H1 (cell line): ENCODE measurements at regions not wholly inside any gene's neighbourhood (a gene's known extent, or its start where the extent isn't known, plus 50 kb on each side); places are given as distances from the start of the nearest gene placed in this dataset.

Source experiments
- CTCF ChIA-PET: fragments of 300-600 bp; sonication (Branson Sonifier 250); formaldehyde crosslinking; loops from one replicate; lab custom pipeline; 2021; ENCODE audit not compliant: partially characterized antibody; lab: Charles Lee
- POLR2A ChIA-PET: fragments of 300-600 bp; sonication (Branson Sonifier 250); formaldehyde crosslinking; loops from one replicate; lab custom pipeline; 2021; ENCODE audit warnings: inconsistent platforms; ENCODE audit not compliant: partially characterized antibody; lab: Charles Lee
- DNase-seq, 2 experiments: peaks; one replicate each; pipeline versions ENCODE4 v3.0.0 to v3.0.0-alpha.2; 2010 to 2022; ENCODE audit warnings: low spot score in 2 of 2, low read depth in 1 of 2, mixed read lengths in 1 of 2
- FAIRE-seq: peaks from 2 replicates; lab custom pipeline; 2011; peaks lifted over from hg19 to GRCh38; lab: Jason Lieb, UNC
- H2AFZ ChIP-seq: 2 replicates; pipeline ENCODE4 v1.8.1; 2012; ENCODE audit warnings: low read length, inconsistent platforms
- H2AK5ac ChIP-seq: 2 replicates; pipeline ENCODE4 v1.6.1; 2013; ENCODE audit warnings: low read depth, low read length
- H2BK120ac ChIP-seq: replicated peaks from 2 replicates; pipeline ENCODE3; 2013; ENCODE audit warnings: low read depth, low read length, inconsistent platforms
- H2BK12ac ChIP-seq: 2 replicates; pipeline ENCODE4 v1.6.1; 2013; ENCODE audit warnings: low read depth, low read length
- H2BK15ac ChIP-seq: 2 replicates; pipeline ENCODE4 v1.6.1; 2013; ENCODE audit warnings: low read length
- H2BK20ac ChIP-seq: 2 replicates; pipeline ENCODE4 v1.6.1; 2013; ENCODE audit warnings: low read length
- H2BK5ac ChIP-seq: 2 replicates; pipeline ENCODE4 v1.6.1; 2013; ENCODE audit warnings: low read depth, low read length
- H3K14ac ChIP-seq: 2 replicates; pipeline ENCODE4 v1.6.1; 2013; ENCODE audit warnings: inconsistent platforms; ENCODE audit not compliant: insufficient read length
- H3K18ac ChIP-seq: 2 replicates; pipeline ENCODE4 v1.6.1; 2013; ENCODE audit warnings: low read length; ENCODE audit errors: extremely low read depth
- H3K23ac ChIP-seq: 2 replicates; pipeline ENCODE4 v1.6.1; 2013; ENCODE audit warnings: inconsistent platforms; ENCODE audit not compliant: insufficient read length
- H3K23me2 ChIP-seq: 2 replicates; pipeline ENCODE4 v1.6.1; 2013; ENCODE audit warnings: low read depth, low read length
- H3K27ac ChIP-seq: 2 replicates; pipeline ENCODE4 v1.6.1; 2011; ENCODE audit warnings: low read depth, low read length, inconsistent platforms
- H3K27me3 ChIP-seq, 4 experiments: replicated peaks in 1 of 4; 1 replicate in 1 of 4; 2 replicates in 3 of 4; pipeline versions ENCODE4 v1.6.1 to v1.8.1; 2011 to 2013; ENCODE audit warnings: low read length in 3 of 4, mild to moderate bottlenecking in 3 of 4, inconsistent platforms in 2 of 4, mixed read lengths in 2 of 4, moderate library complexity in 1 of 4; ENCODE audit not compliant: control insufficient read depth in 3 of 4, insufficient read depth in 3 of 4; ENCODE audit errors: extremely low read depth in 1 of 4
- H3K36me3 ChIP-seq, 4 experiments: 2 replicates each; pipeline versions ENCODE4 v1.6.1 to v1.8.1; 2011 to 2013; ENCODE audit warnings: mild to moderate bottlenecking in 4 of 4, low read length in 3 of 4, moderate library complexity in 2 of 4, control low read depth in 1 of 4, inconsistent platforms in 1 of 4; ENCODE audit not compliant: insufficient read depth in 4 of 4, control insufficient read depth in 2 of 4
- H3K4ac ChIP-seq: replicated peaks from 2 replicates; pipeline ENCODE3; 2013; ENCODE audit warnings: low read length, low read depth, mixed read lengths, inconsistent platforms; ENCODE audit not compliant: insufficient read length
- H3K4me1 ChIP-seq, 4 experiments: replicated peaks in 1 of 4; 1 replicate in 1 of 4; 2 replicates in 3 of 4; pipeline versions ENCODE4 v1.6.1 to v1.8.1; 2011 to 2013; ENCODE audit warnings: low read length in 3 of 4, inconsistent platforms in 2 of 4, mixed read lengths in 1 of 4; ENCODE audit not compliant: insufficient read depth in 4 of 4, control insufficient read depth in 3 of 4
- H3K4me2 ChIP-seq, 2 experiments: 2 replicates each; pipeline versions ENCODE4 v1.6.1 to v1.8.1; 2011 to 2013; ENCODE audit warnings: low read depth in 2 of 2, low read length in 2 of 2, control low read depth in 1 of 2, inconsistent platforms in 1 of 2, mild to moderate bottlenecking in 1 of 2; ENCODE audit not compliant: insufficient read depth in 1 of 2
- H3K4me3 ChIP-seq, 4 experiments: fragments of 200-600, 300-600 bp in 1 of 4; sonication (generic), shearing (Covaris generic), sonication (Bioruptor Twin) in 1 of 4; 2 replicates each; pipeline versions ENCODE4 v1.5.1 to v1.8.1; 2011 to 2016; ENCODE audit warnings: low read length in 4 of 4, low read depth in 3 of 4, control low read depth in 2 of 4, inconsistent platforms in 2 of 4, mild to moderate bottlenecking in 2 of 4, mixed read lengths in 1 of 4, moderate library complexity in 1 of 4; ENCODE audit not compliant: insufficient read depth in 2 of 4; ENCODE audit errors: extremely low read depth in 1 of 4
- H3K56ac ChIP-seq: replicated peaks from 2 replicates; pipeline ENCODE3; 2013; ENCODE audit warnings: low read depth, mild to moderate bottlenecking, mixed read lengths, low read length, inconsistent platforms; ENCODE audit not compliant: insufficient read length
- H3K79me1 ChIP-seq: 2 replicates; pipeline ENCODE4 v1.6.1; 2013; ENCODE audit warnings: low read depth, low read length, control low read depth
- H3K79me2 ChIP-seq, 2 experiments: 2 replicates each; pipeline versions ENCODE4 v1.6.1 to v1.8.1; 2012 to 2013; ENCODE audit warnings: low read length in 2 of 2, mild to moderate bottlenecking in 2 of 2, inconsistent platforms in 1 of 2; ENCODE audit not compliant: insufficient read depth in 2 of 2, control insufficient read depth in 1 of 2
- H3K9ac ChIP-seq, 4 experiments: replicated peaks in 1 of 4; 1 replicate in 1 of 4; 2 replicates in 3 of 4; pipeline versions ENCODE4 v1.6.1 to v1.8.1; 2011 to 2013; ENCODE audit warnings: low read depth in 3 of 4, low read length in 3 of 4, control low read depth in 2 of 4, mild to moderate bottlenecking in 2 of 4, moderate library complexity in 2 of 4, inconsistent platforms in 1 of 4; ENCODE audit errors: extremely low read depth in 1 of 4
- H3K9me3 ChIP-seq, 2 experiments: 2 replicates each; pipeline versions ENCODE4 v1.6.1 to v1.8.1; 2012 to 2013; ENCODE audit warnings: mild to moderate bottlenecking in 2 of 2, moderate library complexity in 2 of 2, control low read depth in 1 of 2, inconsistent platforms in 1 of 2, low read depth in 1 of 2, low read length in 1 of 2, mixed read lengths in 1 of 2; ENCODE audit not compliant: insufficient read depth in 2 of 2
- H4K20me1 ChIP-seq, 2 experiments: replicated peaks in 1 of 2; 2 replicates each; pipeline versions ENCODE3 to v1.8.1; 2011 to 2013; ENCODE audit warnings: inconsistent platforms in 2 of 2, low read length in 2 of 2, mild to moderate bottlenecking in 1 of 2; ENCODE audit not compliant: insufficient read depth in 2 of 2, control insufficient read depth in 1 of 2
- H4K5ac ChIP-seq: 2 replicates; pipeline ENCODE4 v1.6.1; 2013; ENCODE audit warnings: low read length, low read depth, mixed read lengths, inconsistent platforms; ENCODE audit not compliant: insufficient read length
- H4K8ac ChIP-seq: 2 replicates; pipeline ENCODE4 v1.8.0; 2013; ENCODE audit warnings: mild to moderate bottlenecking, moderate library complexity, low read length, inconsistent platforms; ENCODE audit not compliant: insufficient read depth; ENCODE audit errors: extremely low read depth
- H4K91ac ChIP-seq: replicated peaks from 2 replicates; pipeline ENCODE3; 2013; ENCODE audit warnings: low read length, mixed read lengths, inconsistent platforms; ENCODE audit not compliant: insufficient read length
- ATF2 ChIP-seq: IDR thresholded peaks from 2 replicates; pipeline ENCODE4 v1.6.1; 2012; ENCODE audit warnings: low read length, inconsistent platforms
- CBX5 ChIP-seq: fragments of 300-800, 300-1000 bp; sonication (generic); IDR thresholded peaks from 2 replicates; pipeline ENCODE4 v1.7.1; 2016; ENCODE audit warnings: antibody characterized with exemption, low read length, low read depth
- CEBPB ChIP-seq: IDR thresholded peaks from 2 replicates; pipeline ENCODE4 v1.6.1; 2012; ENCODE audit warnings: low read depth, low read length
- CTCF ChIP-seq, 3 experiments: IDR thresholded peaks; 1 replicate in 2 of 3; 2 replicates in 1 of 3; pipeline versions ENCODE4 v1.5.1 to v1.6.1; 2011; ENCODE audit warnings: low read length in 3 of 3, mild to moderate bottlenecking in 3 of 3, inconsistent platforms in 2 of 3, low read depth in 1 of 3, moderate library complexity in 1 of 3; ENCODE audit not compliant: insufficient read depth in 1 of 3; ENCODE audit errors: control extremely low read depth in 1 of 3
- FOSL1 ChIP-seq: IDR thresholded peaks from 2 replicates; pipeline ENCODE4 v1.6.1; 2011; ENCODE audit warnings: mild to moderate bottlenecking, low read depth, low read length, moderate library complexity; ENCODE audit not compliant: insufficient read depth
- JUND ChIP-seq: IDR thresholded peaks from 2 replicates; pipeline ENCODE4 v1.6.1; 2011; ENCODE audit warnings: mild to moderate bottlenecking, improper control_type of control experiment, low read length
- NANOG ChIP-seq: IDR thresholded peaks from 2 replicates; pipeline ENCODE4 v1.6.1; 2011; ENCODE audit warnings: low read length, low read depth, mild to moderate bottlenecking, inconsistent platforms; ENCODE audit not compliant: insufficient read depth, poor library complexity, severe bottlenecking
- RNF2 ChIP-seq: fragments of 200-900, 300-1000 bp; sonication (generic); IDR thresholded peaks from 2 replicates; pipeline ENCODE4 v1.7.1; 2016; ENCODE audit warnings: borderline replicate concordance, low read depth, mild to moderate bottlenecking, antibody characterized with exemption, low read length; ENCODE audit not compliant: poor library complexity, severe bottlenecking; ENCODE audit errors: missing control alignments
- WGBS, 2 experiments: shearing (Covaris generic) in 1 of 2; methylation state at CpG; one replicate each; pipeline versions ENCODE4 v1.1.6 to v1.1.7; 2013 to 2015; ENCODE audit warnings: low lambda C conversion rate in 2 of 2, mixed read lengths in 2 of 2, inconsistent platforms in 1 of 2, low coverage in 1 of 2, missing lambda C conversion rate in 1 of 2; ENCODE audit not compliant: insufficient replicate concordance in 2 of 2, insufficient coverage in 1 of 2, insufficient read length in 1 of 2; ENCODE audit errors: extremely low coverage in 1 of 2, missing lambda C conversion rate in 1 of 2; 5-methylcytosine and 5-hydroxymethylcytosine counted together

GRCh38 chr11:109867784-109868183 is 225.4 kb upstream of the ZC3H12C start:
- H4K20me1 ChIP-seq, result no peaks in the 10 kb centered on the region
- no peaks in the 10 kb centered on the region for H3K9me3 ChIP-seq
- H3K23me2 ChIP-seq, result no peaks in the 10 kb centered on the region
- no peak overlapping the region for H2BK120ac ChIP-seq
- no peak overlapping the region for H2BK20ac ChIP-seq
- H3K56ac ChIP-seq, result no peak overlapping the region
- CTCF ChIA-PET, result interaction anchor here (1.0 to 1.6 kb wide), 2 partner anchors 15 to 72 kb away, joined by 3 to 4 read pairs; no protein-coding TSS in a partner anchor
- no peak overlapping the region for H3K4ac ChIP-seq
- no peak for TF ChIP-seq FOSL1
- no peak for TF ChIP-seq RNF2
- TF ChIP-seq CBX5, result no peak
- no peak for TF ChIP-seq CTCF (IDR thresholded peaks at IDR 0.05; ENCODE audit: control extremely low read depth in 1 of 3, insufficient read depth in 1 of 3, low read depth in 1 of 3, low read length in 3 of 3)
- no peak for TF ChIP-seq NANOG
- no peak for TF ChIP-seq ATF2
- TF ChIP-seq CEBPB, result no peak
- no peak for TF ChIP-seq JUND
- DNase-seq (no peak), FAIRE-seq (no peak)
- no peak overlapping the region for H3K18ac ChIP-seq
- no peak overlapping the region for H2BK12ac ChIP-seq
- H3K9ac ChIP-seq, result no peak overlapping the region
- H4K5ac ChIP-seq, result no peak overlapping the region
- no peak overlapping the region for H3K4me2 ChIP-seq
- H3K4me3 ChIP-seq, result no peak overlapping the region
- no peaks in the 10 kb centered on the region for H3K36me3 ChIP-seq
- H3K79me1 ChIP-seq, result no peaks in the 10 kb centered on the region
- POLR2A ChIA-PET, result no interaction called here
- no peak overlapping the region for H3K23ac ChIP-seq
- H4K8ac ChIP-seq, result no peak overlapping the region
- no peak overlapping the region for H2BK5ac ChIP-seq
- H3K27me3 ChIP-seq, result no peaks in the 10 kb centered on the region
- 92% methylated on average over 2 of the region's 2 CpGs; no CpG with 5 or more reads in 1 of the 2 experiments for whole genome bisulfite sequencing, 2 experiments
- no peak overlapping the region for H2BK15ac ChIP-seq
- no peak overlapping the region for H2AK5ac ChIP-seq
- H3K79me2 ChIP-seq, result no peaks in the 10 kb centered on the region
- H3K14ac ChIP-seq, result no peak overlapping the region
- H2AFZ ChIP-seq, result no peak overlapping the region
- H4K91ac ChIP-seq, result no peak overlapping the region
- no peak overlapping the region for H3K27ac ChIP-seq
- H3K4me1 ChIP-seq, result no peaks in the 10 kb centered on the region
